ENCODE measurements at regions not wholly inside any gene's neighbourhood (a gene's known extent, or its start where the extent isn't known, plus 50 kb on each side); places are given as distances from the start of the nearest gene placed in this dataset.

DNA sequence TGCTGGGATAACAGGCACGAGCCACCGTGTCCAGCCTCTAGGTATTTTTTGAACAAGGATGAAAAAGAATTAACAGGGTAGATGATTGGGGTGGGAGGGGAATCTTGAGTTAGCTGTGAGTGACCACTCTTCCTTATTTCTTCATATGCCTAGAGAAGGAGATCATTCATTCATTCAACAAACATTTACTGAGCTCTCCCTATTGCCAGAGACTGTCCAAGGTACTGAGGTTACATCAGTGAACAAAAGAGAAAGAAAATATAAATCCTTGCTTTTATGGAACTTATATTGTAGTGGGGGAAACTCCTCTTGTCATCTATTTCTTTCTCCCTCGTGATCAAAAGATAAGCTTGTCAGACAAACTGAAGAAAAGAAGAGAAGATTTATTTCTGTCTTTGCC, 62.9 kb downstream of the S1PR1 start:
- Histone ChIP-seq H3F3A (ENCODE audit: control insufficient read depth, insufficient read depth) (no peaks in the 10 kb centered on the region), H3K4me1 (ENCODE audit: control insufficient read depth, low read length) (no peaks in the 10 kb centered on the region), H3K79me2 (ENCODE audit: control insufficient read depth, low read length) (no peaks in the 10 kb centered on the region), H3K36me3 (ENCODE audit: control insufficient read depth, low read length) (no peaks in the 10 kb centered on the region), H3K27ac (ENCODE audit: low read depth, low read length) (no peak overlapping the region), H3K4me2 (ENCODE audit: low read length) (no peak overlapping the region), H3K9me2 (replicated peaks; ENCODE audit: control insufficient read depth, low read length) (no peaks in the 10 kb centered on the region), H3K4me3 (ENCODE audit: low read length) (no peak overlapping the region), H4K20me1 (ENCODE audit: control insufficient read depth, insufficient read depth, low read depth, low read length) (no peaks in the 10 kb centered on the region), H3K27me3 (ENCODE audit: control insufficient read depth, low read length) (peaks cover 8% of the 10 kb centered on the region; the same call in 1 of the 2 replicates), H3K9me3 (ENCODE audit: control insufficient read depth, insufficient read depth, low read length) (no peaks in the 10 kb centered on the region)
- TF ChIP-seq CTCF (IDR thresholded peaks at IDR 0.05; ENCODE audit: low read depth, low read length, poor library complexity, severe bottlenecking) (no peak), EZH2phosphoT487 (IDR thresholded peaks at IDR 0.05; ENCODE audit: borderline replicate concordance, low read length) (no peak)

- Histone ChIP-seq H3F3A (ENCODE audit: control insufficient read depth, insufficient read depth) (no peaks in the 10 kb centered on the region), H3K27me3 (ENCODE audit: control insufficient read depth, low read length) (peaks cover 8% of the 10 kb centered on the region; the same call in 1 of the 2 replicates), H3K9me2 (replicated peaks; ENCODE audit: control insufficient read depth, low read length) (no peaks in the 10 kb centered on the region), H3K4me1 (ENCODE audit: control insufficient read depth, low read length) (no peaks in the 10 kb centered on the region), H3K4me3 (ENCODE audit: low read length) (no peak overlapping the region), H3K4me2 (ENCODE audit: low read length) (no peak overlapping the region), H3K79me2 (ENCODE audit: control insufficient read depth, low read length) (no peaks in the 10 kb centered on the region), H3K36me3 (ENCODE audit: control insufficient read depth, low read length) (no peaks in the 10 kb centered on the region), H3K27ac (ENCODE audit: low read depth, low read length) (no peak overlapping the region), H4K20me1 (ENCODE audit: control insufficient read depth, insufficient read depth, low read depth, low read length) (no peaks in the 10 kb centered on the region), H3K9me3 (ENCODE audit: control insufficient read depth, insufficient read depth, low read length) (no peaks in the 10 kb centered on the region)
- TF ChIP-seq CTCF (IDR thresholded peaks at IDR 0.05; ENCODE audit: low read depth, low read length, poor library complexity, severe bottlenecking) (no peak), EZH2phosphoT487 (IDR thresholded peaks at IDR 0.05; ENCODE audit: borderline replicate concordance, low read length) (no peak)
Observed at GRCh38 chr1:101300916-101301315, 64.1 kb downstream of the S1PR1 start.

- Histone ChIP-seq H3K79me2 (ENCODE audit: control insufficient read depth, low read length) (no peaks in the 10 kb centered on the region), H3K9me2 (replicated peaks; ENCODE audit: control insufficient read depth, low read length) (no peaks in the 10 kb centered on the region), H3K36me3 (ENCODE audit: control insufficient read depth, low read length) (no peaks in the 10 kb centered on the region), H3K4me2 (ENCODE audit: low read length) (no peak overlapping the region), H4K20me1 (ENCODE audit: control insufficient read depth, insufficient read depth, low read depth, low read length) (no peaks in the 10 kb centered on the region), H3K4me1 (ENCODE audit: control insufficient read depth, low read length) (no peaks in the 10 kb centered on the region), H3K4me3 (ENCODE audit: low read length) (no peak overlapping the region), H3F3A (ENCODE audit: control insufficient read depth, insufficient read depth) (no peaks in the 10 kb centered on the region), H3K27ac (ENCODE audit: low read depth, low read length) (no peak overlapping the region), H3K9me3 (ENCODE audit: control insufficient read depth, insufficient read depth, low read length) (no peaks in the 10 kb centered on the region), H3K27me3 (ENCODE audit: control insufficient read depth, low read length) (peaks cover 8% of the 10 kb centered on the region; the same call in 1 of the 2 replicates)
- TF ChIP-seq CTCF (IDR thresholded peaks at IDR 0.05; ENCODE audit: low read depth, low read length, poor library complexity, severe bottlenecking): no peak
- no peak for TF ChIP-seq EZH2phosphoT487 (IDR thresholded peaks at IDR 0.05; ENCODE audit: borderline replicate concordance, low read length)
Observed at GRCh38 chr1:101301446-101302057, 64.7 kb downstream of the S1PR1 start.

Measured in DOHH2 (cell line).